ENCODE measurements at regions not wholly inside any gene's neighbourhood (a gene's known extent, or its start where the extent isn't known, plus 50 kb on each side); places are given as distances from the start of the nearest gene placed in this dataset.

GRCh38 chr4:129708784-129709183 lies 612.8 kb downstream of the C4orf33 start:
- TF ChIP-seq REST (IDR thresholded peaks at IDR 0.05) (no peak), FOXA2 (IDR thresholded peaks at IDR 0.05) (no peak)
- Histone ChIP-seq H3K36me3 (ENCODE audit: control insufficient read depth in 4 of 4, insufficient read depth in 3 of 4, low read depth in 1 of 4, low read length in 3 of 4) (no peaks in the 10 kb centered on the region), H3K27ac (ENCODE audit: low read depth in 1 of 2, low read length in 2 of 2) (no peak overlapping the region), H3K4me1 (ENCODE audit: control insufficient read depth in 4 of 4, insufficient read depth in 4 of 4, low read length in 3 of 4) (no peaks in the 10 kb centered on the region), H3K4me3 (ENCODE audit: low read depth in 1 of 3, low read length in 3 of 3) (no peak overlapping the region), H3K9ac (ENCODE audit: low read depth in 1 of 2, low read length in 2 of 2) (no peak overlapping the region), H3K9me3 (ENCODE audit: control insufficient read depth in 4 of 4, low read length in 3 of 4) (peaks cover 0 to 3% (median 0%) of the 10 kb centered on the region in 4 donors), H3K27me3 (ENCODE audit: control insufficient read depth in 4 of 4, insufficient read depth in 4 of 4, low read length in 3 of 4) (no peaks in the 10 kb centered on the region)
- 88% methylated on average over 4 of the region's 4 CpGs for WGBS
- DNase-seq (ENCODE audit: low spot score) = no peak

- WGBS = 53% methylated on average over 1 of the region's 1 CpG
- TF ChIP-seq HNF4G (IDR thresholded peaks at IDR 0.05) = no peak
- no peaks in the 10 kb centered on the region for H3K9me3 ChIP-seq (ENCODE audit: control insufficient read depth in 4 of 4, low read length in 3 of 4)
- H3K4me1 ChIP-seq (ENCODE audit: control insufficient read depth in 4 of 4, insufficient read depth in 4 of 4, low read length in 3 of 4) = no peaks in the 10 kb centered on the region
- no peak for DNase-seq (ENCODE audit: low spot score)
- H3K9ac ChIP-seq (ENCODE audit: low read depth in 1 of 2, low read length in 2 of 2) = no peak overlapping the region
- H3K27ac ChIP-seq (ENCODE audit: low read depth in 1 of 2, low read length in 2 of 2) = no peak overlapping the region
- no peaks in the 10 kb centered on the region for H3K27me3 ChIP-seq (ENCODE audit: control insufficient read depth in 4 of 4, insufficient read depth in 4 of 4, low read length in 3 of 4)
- no peaks in the 10 kb centered on the region for H3K36me3 ChIP-seq (ENCODE audit: control insufficient read depth in 4 of 4, insufficient read depth in 3 of 4, low read depth in 1 of 4, low read length in 3 of 4)
- H3K4me3 ChIP-seq (ENCODE audit: low read depth in 1 of 3, low read length in 3 of 3) = no peak overlapping the region
These were observed 642.2 kb downstream of the C4orf33 start for GRCh38 chr4:129738175-129738574.

- H3K4me3 ChIP-seq (ENCODE audit: low read depth in 1 of 3, low read length in 3 of 3) = no peak overlapping the region
- H3K4me1 ChIP-seq (ENCODE audit: control insufficient read depth in 4 of 4, insufficient read depth in 4 of 4, low read length in 3 of 4) = no peaks in the 10 kb centered on the region
- DNase-seq (ENCODE audit: low spot score) = no peak
- no peaks in the 10 kb centered on the region for H3K9me3 ChIP-seq (ENCODE audit: control insufficient read depth in 4 of 4, low read length in 3 of 4)
- H3K27ac ChIP-seq (ENCODE audit: low read depth in 1 of 2, low read length in 2 of 2) = no peak overlapping the region
- TF ChIP-seq RAD21 (IDR thresholded peaks at IDR 0.05) (no peak), YY1 (IDR thresholded peaks at IDR 0.05) (no peak), JUND (IDR thresholded peaks at IDR 0.05) (no peak), FOXA1 (IDR thresholded peaks at IDR 0.05) (no peak), ATF3 (IDR thresholded peaks at IDR 0.05) (no peak), HNF4A (conservative IDR thresholded peaks at IDR 0.05) (no peak), MAX (IDR thresholded peaks at IDR 0.05) (no peak), HNF4G (IDR thresholded peaks at IDR 0.05) (no peak), SP1 (IDR thresholded peaks at IDR 0.05) (no peak), CTCF (IDR thresholded peaks at IDR 0.05; ENCODE audit: low read depth, low read length, missing input control) (no peak)
- H3K36me3 ChIP-seq (ENCODE audit: control insufficient read depth in 4 of 4, insufficient read depth in 3 of 4, low read depth in 1 of 4, low read length in 3 of 4) = no peaks in the 10 kb centered on the region
- 50% methylated on average over 2 of the region's 2 CpGs for WGBS
- H3K9ac ChIP-seq (ENCODE audit: low read depth in 1 of 2, low read length in 2 of 2) = no peak overlapping the region
- peaks cover 0 to 2% (median 0%) of the 10 kb centered on the region in 4 donors for H3K27me3 ChIP-seq (ENCODE audit: control insufficient read depth in 4 of 4, insufficient read depth in 4 of 4, low read length in 3 of 4)
These were observed 651.8 kb downstream of the C4orf33 start for GRCh38 chr4:129747756-129748155.
